ENCODE measurements at regions not wholly inside any gene's neighbourhood (a gene's known extent, or its start where the extent isn't known, plus 50 kb on each side); places are given as distances from the start of the nearest gene placed in this dataset.

- no peak for TF ChIP-seq CTCF (IDR thresholded peaks at IDR 0.05)
- Histone ChIP-seq H3K9me3 (no peaks in the 10 kb centered on the region), H3K27me3 (no peaks in the 10 kb centered on the region), H3K36me3 (no peaks in the 10 kb centered on the region), H3K27ac (no peak overlapping the region), H3K4me3 (no peak overlapping the region), H3K4me1 (no peaks in the 10 kb centered on the region)
- DNase-seq (ENCODE audit: low spot score in 2 of 2): no peak
- intact Hi-C loops (cut with DNase I): loop anchor here (10.0 kb wide), 1 partner anchor 297 kb away; no protein-coding TSS in a partner anchor
Measured at GRCh38 chr6:14217728-14218518, 100.4 kb downstream of the CD83 start.

GRCh38 chr6:14218519-14218800 is 100.9 kb downstream of the CD83 start:
- H3K4me1 ChIP-seq: no peaks in the 10 kb centered on the region
- H3K27ac ChIP-seq: no peak overlapping the region
- H3K36me3 ChIP-seq: no peaks in the 10 kb centered on the region
- H3K4me3 ChIP-seq: no peak overlapping the region
- no peaks in the 10 kb centered on the region for H3K9me3 ChIP-seq
- DNase-seq (ENCODE audit: low spot score in 2 of 2): no peak
- no peaks in the 10 kb centered on the region for H3K27me3 ChIP-seq
- TF ChIP-seq CTCF (IDR thresholded peaks at IDR 0.05): no peak
- intact Hi-C loops (cut with DNase I): loop anchor here (10.0 kb wide), 1 partner anchor 296 kb away; no protein-coding TSS in a partner anchor

- intact Hi-C loops (cut with DNase I): no loop called here
Measured at GRCh38 chr6:14221564-14222279, 104.2 kb downstream of the CD83 start.

GRCh38 chr6:14222956-14223355 is 105.4 kb downstream of the CD83 start:
- H3K4me1 ChIP-seq: no peaks in the 10 kb centered on the region
- no peak overlapping the region for H3K4me3 ChIP-seq
- TF ChIP-seq CTCF (IDR thresholded peaks at IDR 0.05): no peak
- H3K9me3 ChIP-seq: no peaks in the 10 kb centered on the region
- H3K36me3 ChIP-seq: no peaks in the 10 kb centered on the region
- no peak overlapping the region for H3K27ac ChIP-seq
- no peaks in the 10 kb centered on the region for H3K27me3 ChIP-seq
- intact Hi-C loops (cut with DNase I): no loop called here
- DNase-seq (ENCODE audit: low spot score in 2 of 2): no peak

More at GRCh38 chr6:14221564-14222279, 104.2 kb downstream of the CD83 start:
- Histone ChIP-seq H3K36me3 (no peaks in the 10 kb centered on the region), H3K4me1 (no peaks in the 10 kb centered on the region), H3K27ac (no peak overlapping the region), H3K27me3 (no peaks in the 10 kb centered on the region), H3K4me3 (no peak overlapping the region), H3K9me3 (no peaks in the 10 kb centered on the region)
- DNase-seq (ENCODE audit: low spot score in 2 of 2): no peak
- no peak for TF ChIP-seq CTCF (IDR thresholded peaks at IDR 0.05)

- Histone ChIP-seq H3K9me3 (no peaks in the 10 kb centered on the region), H3K4me1 (no peaks in the 10 kb centered on the region), H3K27me3 (no peaks in the 10 kb centered on the region), H3K27ac (no peak overlapping the region), H3K36me3 (no peaks in the 10 kb centered on the region), H3K4me3 (no peak overlapping the region)
- intact Hi-C loops (cut with DNase I): no loop called here
- no peak for DNase-seq (ENCODE audit: low spot score in 2 of 2)
- no peak for TF ChIP-seq CTCF (IDR thresholded peaks at IDR 0.05)
Measured at GRCh38 chr6:14224359-14225103, 107.0 kb downstream of the CD83 start.
